HuH-7 (cell line): ENCODE measurements at regions not wholly inside any gene's neighbourhood (a gene's known extent, or its start where the extent isn't known, plus 50 kb on each side); places are given as distances from the start of the nearest gene placed in this dataset.
"Not testable (repeated sequence)": the region's sequence is repeated elsewhere in the genome, so short reads cannot be mapped to it uniquely, and the experiment has no call there.

Experiments used
- DNase-seq: peaks from one replicate; pipeline ENCODE4 v3.0.0; 2011; ENCODE audit warnings: low spot score

DNA sequence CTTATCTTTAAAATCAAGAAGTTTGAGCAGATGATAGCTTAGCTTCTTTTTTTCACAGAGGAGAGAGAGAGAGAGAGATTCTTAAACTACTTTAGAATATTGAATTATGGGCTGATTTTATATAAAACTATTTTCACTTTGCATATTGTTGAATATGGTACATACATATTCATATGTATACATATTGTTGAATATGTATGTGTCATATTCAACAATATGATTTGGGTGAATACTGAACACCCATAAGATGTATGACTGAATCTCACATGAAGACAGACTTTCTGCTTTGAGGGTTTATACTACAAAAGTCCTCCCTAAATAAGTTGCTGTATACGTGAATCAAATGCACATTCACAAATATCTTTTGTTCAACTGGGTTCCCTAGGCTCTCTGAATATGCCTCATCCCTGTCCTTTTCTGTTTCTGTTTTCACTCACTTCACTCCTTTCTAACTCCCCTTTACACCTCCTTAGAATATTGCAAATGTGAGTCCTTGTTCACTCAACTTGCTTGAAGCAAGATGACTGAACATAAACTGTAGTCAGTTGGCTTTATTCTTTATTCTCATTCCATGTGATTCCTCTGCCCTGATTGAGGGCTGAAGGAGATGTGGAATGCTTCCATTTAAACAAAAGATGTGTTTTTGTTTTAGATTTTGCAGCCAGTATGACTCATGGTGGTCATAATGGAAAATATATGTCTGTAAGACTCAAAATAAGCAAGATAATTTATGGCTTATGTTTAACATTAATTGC is 225.4 kb upstream of the DAB2 start:
- DNase-seq = no peak

DNA sequence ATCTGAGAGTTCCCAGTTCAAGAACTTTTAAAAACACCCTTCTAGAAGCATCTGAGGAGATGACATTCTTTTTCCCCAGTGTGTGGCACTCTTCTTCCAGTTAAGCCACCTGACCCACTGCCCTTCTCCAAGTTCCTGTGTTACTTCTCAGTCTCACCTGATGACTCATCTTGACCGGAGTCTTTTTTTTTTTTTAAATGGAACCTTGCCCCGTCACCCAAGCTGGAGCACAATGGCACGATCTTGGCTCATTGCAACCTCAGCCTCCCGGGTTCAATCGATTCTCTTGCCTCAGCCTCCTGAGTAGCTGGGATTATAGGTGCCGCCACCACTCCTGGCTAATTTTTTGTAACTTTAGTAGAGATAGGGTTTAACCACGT is 224.1 kb upstream of the DAB2 start:
- no peak for DNase-seq

DNA sequence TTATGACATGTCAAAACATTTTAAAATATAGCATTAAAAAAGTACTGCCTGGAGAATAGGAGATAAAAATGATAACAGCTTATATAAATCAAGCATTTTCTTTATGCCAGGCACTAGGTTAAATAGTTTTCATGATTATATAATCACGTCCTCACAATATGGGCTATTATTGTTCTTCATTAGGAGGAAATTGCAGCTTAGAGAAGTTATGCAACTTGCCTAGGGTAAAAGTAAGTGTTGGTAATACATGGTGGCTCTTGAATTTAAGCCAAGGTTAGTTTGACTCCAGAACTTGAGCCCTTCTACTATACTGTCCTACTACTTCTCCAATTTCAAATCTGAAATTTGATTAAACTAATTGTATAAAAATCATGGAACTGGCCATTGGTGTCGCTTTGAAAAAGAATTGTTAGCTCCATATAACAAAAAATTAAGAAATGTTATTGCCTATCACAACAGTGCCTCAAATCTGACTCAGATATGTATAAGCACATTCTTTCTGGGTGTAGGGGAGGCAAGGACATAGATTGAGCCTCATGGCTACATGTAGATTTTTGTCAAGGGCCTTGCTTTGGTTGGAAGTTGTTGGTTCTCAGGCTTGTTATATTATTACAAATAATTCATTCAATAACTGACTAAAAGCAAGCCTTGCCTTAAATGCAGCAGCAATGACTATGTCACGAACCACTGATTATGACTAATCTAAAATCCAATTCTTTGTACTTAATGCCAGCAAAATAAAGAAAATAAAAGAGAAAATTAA is 223.5 kb upstream of the DAB2 start:
- no peak for DNase-seq

DNA sequence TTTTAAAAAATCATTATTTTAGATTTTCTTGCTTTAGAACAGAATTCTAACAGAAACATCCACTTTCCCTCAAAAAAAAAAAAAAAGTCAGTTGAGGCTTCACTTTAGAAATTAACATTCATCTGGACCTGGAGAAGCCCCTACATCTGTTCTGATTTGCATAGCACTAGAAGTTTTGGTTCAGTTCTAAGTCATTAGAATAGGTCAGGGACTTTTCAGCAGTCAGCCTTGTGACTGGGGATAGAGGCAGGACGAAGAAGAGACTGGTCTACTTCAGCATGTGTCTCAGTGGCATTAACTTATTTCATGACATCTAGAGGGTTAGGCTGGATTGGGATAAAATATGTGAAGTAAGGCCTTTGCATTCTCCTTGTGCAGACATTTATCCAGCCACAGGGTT is 215.8 kb upstream of the DAB2 start:
- no peak for DNase-seq

DNA sequence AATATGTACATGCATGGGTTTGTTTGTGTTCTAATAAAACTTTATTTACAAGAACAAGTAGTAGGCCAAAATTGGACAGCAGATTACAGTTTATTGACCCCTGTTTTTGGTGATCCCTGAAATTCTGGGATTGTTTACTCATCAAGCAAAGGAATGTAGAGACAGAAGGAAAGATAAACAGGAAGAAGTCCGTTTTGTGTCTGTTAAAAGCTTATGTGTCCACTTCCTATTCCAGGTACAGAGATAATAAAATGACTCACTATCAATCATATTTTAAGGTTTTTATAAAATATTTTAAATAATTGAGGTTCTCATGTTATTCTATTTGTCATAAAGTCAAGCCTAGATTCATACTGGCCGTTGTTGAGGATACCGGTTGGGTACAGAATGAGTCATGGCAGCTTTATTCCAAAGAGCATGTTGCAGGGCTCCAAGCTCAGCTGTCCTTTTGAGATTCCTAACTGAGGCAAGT is 214.9 kb upstream of the DAB2 start:
- no peak for DNase-seq

DNA sequence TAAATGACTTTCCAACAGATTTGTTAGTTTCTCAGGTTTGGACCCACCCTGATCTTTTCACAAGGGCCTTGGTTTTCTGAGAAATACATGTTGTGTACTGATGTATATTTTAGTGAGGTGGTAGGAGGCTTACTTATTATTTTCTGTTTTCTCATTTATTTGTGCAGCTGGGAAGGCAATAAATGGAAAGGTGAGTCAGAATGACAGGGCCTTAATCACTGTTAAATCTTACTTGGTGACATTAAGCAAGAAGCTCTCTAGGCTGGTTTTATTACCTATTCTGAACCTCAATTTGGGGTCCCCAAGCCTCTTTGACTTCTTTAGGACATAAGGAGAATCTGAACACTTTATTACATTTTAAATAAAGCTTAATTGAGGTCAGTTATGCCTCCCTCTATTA is 214.0 kb upstream of the DAB2 start:
- no peak for DNase-seq

DNA sequence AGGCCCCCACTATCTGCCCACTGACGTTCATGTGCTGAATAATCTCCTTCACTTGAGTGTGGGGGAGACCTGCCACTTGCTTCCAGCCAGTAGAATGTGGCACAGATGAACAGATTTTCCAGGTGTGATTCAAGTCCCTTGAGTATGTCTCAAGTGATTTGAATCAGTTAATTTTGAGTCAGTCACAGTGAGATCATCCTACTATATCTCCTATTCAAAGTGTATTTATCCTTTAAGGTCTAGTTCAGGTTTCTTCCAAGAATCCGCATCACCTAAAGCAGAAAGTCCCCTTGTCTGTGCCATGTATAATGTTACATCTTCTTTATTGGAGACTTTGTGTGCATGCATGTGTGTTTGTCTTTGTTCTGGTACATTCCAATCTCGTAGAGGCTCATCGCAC is 208.3 kb upstream of the DAB2 start:
- DNase-seq = no peak

DNA sequence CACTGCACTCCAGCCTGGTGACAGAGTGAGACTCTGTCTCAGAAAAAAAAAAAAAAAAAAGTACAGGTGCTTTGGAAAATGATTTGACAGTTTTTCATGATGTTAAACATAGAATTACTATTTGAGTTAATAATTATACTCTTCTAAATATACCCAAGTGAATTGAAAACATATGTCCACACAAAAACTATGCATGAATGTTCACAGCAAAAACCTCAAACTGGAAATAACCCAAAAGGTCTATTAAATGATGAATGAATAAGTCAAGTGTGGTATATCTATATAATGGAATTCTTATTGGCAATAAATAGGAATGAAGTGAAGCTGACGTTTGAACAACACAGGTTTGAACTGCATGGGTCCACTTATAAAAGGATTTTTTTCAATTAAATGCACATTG is 207.2 kb upstream of the DAB2 start:
- DNase-seq = no peak

DNA sequence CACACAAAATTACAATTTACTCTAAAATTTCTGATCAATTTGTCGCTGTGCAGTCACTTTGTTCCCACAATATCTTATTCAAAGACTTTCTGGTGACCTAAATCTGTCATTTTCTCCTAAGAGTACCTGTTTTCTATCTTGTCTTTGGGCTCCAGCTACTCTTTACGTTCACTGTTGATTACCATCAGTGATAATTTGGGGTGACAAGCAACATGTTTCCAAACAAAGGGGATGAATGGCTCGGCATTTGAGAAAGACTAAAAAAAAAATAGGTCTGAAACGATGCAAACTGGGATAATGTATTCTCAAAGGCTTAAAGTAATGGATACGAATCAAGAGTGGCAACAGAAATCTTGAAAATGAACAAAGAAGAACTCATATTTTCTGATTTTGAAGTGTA is 205.2 kb upstream of the DAB2 start:
- DNase-seq = no peak

DNA sequence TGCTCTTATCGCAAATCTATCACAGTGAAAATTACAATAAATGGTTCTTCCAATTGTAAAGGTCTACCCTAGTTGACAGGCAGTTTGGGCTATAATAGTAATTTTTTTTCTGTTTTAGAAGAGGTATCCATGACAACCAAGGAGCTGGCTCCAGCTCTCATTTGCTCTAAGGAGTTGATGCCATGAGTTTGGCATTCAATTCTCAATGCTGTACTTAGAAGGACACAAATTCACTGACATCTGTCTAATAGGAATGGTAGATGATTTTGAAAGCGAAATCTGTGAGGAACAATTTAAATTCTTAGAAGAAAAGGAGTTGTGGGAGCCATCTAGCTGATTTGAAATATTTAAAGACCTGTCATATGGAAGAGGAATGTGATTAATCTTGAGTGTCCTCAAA is 203.6 kb upstream of the DAB2 start:
- no peak for DNase-seq

DNA sequence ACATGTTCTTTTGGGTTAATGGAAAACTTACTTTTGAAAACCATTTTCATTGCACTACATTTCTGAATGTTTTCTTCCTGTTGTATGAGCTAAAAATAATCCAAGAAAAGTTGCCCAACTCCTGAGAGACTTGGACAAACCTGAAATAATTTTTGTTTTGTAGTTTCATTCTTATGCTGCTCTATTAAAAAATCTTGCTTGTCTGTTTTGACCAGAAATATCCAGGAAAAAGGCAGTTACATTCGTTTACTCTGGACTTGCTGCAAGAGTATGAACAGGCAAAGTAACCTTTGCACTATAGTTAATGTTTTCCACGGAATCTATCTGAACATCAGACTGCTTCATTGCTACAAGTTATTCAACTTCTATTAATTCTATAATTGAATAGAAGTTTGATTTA is 200.1 kb upstream of the DAB2 start:
- DNase-seq = no peak

DNA sequence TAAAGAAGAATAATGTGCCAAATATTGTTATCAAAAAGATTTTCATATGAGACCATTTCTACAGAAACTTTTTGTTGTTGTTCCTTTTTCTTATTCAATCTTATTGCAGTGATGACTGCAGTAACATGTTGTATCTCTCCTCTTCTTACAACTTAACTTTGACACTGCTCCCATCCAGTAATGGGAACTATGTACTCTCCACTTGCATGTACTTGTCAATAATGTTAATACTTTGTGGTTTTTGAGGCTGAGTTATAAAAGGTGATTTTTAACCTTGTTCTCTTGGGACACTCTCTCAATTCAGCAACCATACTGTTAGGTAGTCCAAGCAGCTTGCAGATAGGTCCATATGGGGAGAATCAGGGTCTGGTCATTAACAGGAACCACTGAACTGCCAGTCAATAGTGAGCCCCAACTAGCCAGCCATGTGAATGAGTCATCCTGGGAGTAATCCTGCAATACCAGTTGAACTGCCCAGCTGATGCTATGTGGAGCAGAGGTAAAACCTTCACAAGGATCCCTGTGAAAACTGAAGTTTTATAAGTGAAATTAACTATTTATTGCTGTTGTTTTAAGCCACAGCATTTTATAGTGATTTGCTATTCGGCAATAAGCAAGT is 199.6 kb upstream of the DAB2 start:
- DNase-seq = peak; percentile 58

DNA sequence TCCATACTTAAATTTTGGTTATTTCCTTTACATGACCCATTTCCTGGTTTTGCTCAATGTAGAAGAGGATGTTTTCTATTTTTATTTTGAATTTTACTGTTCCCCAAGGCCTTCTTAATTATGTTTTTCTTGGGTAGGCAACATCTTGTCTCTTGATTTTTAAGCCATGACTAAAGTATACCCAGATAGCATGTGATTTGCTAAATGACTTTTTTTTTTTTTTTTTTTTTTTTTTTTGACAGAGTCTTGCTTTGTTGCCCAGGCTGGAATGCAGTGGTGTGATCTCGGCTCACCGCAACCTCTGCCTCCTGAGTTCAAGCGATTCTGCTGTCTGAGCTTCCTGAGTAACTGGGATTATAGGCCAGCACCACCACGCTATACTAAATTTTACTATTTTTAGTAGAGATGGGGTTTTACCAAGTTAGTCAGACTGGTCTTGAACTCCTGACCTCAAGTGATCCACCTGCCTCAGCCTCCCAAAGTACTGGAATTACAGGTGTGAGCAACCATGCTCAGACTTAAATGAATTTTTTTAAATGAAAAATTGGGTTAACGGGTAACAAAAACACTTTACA is 198.6 kb upstream of the DAB2 start:
- no peak for DNase-seq

DNA sequence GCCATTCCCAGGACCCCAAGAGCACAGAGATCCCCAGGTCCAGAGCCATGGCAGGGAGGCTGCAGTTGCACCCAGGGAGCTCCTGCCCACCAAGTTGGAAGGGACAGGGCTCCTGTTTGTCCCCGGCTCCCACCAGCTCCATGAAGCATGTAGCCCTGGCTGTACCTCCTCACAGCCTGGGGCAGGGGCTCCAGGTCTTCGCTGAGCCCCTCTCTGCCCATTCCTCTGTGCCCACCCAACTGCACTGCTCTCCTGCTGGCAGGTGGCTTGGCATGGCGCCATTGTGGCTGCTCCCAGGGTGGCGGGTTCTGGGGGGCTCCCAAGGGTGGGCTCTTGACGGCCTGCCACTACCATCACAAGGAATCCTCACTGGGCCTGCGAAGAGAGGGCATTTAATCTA is 197.5 kb upstream of the DAB2 start:
- DNase-seq = no peak

DNA sequence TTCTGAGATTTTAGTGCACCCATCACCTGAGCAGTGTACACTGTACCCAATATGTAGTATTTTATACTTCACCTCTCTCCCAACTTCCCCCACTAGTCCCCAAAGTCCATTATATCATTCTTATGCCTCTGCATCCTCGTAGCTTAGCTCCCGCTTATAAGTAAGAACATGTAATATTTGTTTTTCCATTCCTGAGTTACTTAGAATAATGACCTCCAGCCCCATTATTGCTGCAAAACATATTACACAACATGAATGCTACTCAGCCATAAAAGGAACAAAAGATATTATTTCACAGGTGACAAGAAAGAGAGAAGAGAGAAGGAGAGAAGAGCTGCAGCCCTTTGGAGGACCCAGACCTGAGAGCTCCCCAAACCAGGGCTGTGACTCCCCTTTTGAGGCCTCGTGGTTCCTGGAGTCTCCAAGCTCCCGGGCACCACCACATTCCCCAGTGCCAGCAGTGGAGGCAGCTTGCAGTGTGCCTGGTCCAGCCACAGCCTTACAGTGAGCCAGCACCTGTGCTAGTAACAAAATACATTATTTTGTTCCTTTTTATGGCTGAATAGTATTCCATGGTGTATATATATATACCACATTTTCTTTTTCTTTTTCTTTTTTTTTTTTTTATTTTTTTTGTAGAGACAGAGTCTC is 194.5 kb upstream of the DAB2 start:
- DNase-seq = no peak

DNA sequence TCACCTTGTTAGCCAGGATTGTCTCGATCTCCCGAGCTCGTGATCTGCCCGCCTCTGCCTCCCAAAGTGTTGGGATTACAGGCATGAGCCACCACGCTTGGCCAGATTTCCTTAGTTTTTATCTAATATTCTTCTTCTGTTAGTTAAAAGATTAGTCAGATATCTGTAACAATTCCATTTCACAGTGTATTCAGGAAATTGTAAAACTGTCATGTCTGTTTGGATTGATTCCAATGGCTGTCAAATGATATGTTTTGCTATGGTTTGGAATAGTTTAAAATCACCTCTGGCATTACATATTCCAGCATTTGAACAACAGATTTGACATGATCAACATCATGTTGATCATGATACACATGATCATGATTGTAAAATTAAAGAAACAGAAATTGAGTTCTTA is 193.6 kb upstream of the DAB2 start:
- no peak for DNase-seq

DNA sequence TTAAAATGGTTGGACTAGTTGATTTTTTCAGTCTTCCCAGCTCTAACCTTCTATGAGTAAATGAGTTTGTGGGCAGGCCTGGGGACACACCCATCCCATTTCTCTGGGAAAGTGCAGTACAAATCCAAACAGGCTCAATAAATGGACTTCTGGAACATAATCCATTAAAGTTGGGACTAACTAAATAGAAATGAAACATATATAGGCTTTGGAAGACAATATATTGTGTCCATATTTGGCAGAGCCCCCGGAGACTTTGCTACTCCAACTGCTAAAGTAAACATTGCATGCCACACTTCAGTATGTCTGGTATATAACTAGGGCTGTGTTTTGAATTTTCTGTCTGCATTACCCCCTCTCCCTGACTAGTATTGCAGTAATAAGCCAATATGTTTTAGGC is 191.4 kb upstream of the DAB2 start:
- DNase-seq = no peak

DNA sequence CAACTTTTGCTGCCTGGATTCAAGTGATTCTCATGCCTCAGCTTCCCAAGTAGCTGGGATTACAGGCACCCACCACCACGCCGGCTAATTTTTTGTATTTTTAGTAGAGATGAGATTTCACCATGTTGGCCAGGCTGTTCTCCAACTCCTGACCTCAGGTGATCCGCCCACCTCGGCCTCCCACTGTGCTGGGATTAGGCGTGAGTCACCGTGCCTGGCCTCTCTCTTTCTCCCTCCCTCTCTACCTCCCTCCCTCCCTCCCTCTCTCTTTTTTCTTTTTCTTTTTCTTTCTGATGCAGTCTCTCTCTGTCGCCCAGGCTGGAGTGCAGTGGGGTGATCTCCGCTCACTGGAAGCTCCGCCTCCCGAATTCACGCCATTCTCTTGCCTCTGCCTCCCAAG is 186.3 kb upstream of the DAB2 start:
- not testable (repeated sequence) for DNase-seq

DNA sequence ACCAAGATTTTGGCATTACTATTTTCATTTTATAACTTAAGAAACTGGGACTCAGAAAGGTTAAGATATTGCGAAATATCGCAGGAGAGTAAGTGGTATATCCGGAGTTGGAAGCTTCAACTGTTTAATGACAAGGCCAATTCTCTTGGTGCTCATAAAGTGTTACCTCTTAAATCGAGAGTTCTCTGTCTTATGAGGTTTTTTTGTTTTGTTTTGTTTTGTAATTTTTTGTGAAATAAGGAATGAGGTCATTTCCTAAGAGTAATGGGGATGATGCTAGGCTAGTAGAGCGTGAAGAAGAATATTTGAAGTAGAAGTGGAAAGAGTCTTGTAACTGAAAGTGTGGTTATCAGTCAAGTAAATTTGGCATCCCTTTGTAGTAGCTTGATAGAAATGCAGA is 183.2 kb upstream of the DAB2 start:
- no peak for DNase-seq

DNA sequence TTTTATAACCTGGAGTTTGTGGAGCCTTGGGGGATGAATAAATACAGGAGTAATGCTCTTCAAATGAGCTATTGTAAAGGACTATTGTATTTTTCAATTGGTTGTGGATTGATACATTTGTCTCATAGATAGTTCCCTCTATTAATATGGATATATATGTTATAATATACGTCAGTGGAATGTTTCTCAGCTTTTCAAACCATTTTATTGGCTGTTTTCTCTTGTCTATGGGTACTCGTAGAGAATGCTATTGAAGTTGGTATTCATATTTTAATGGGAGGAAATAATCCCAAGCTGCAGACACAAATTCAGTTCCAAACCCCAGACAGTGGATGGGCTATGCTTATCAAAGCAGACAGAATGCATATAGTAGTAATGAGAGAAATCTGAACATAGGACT is 181.8 kb upstream of the DAB2 start:
- no peak for DNase-seq

DNA sequence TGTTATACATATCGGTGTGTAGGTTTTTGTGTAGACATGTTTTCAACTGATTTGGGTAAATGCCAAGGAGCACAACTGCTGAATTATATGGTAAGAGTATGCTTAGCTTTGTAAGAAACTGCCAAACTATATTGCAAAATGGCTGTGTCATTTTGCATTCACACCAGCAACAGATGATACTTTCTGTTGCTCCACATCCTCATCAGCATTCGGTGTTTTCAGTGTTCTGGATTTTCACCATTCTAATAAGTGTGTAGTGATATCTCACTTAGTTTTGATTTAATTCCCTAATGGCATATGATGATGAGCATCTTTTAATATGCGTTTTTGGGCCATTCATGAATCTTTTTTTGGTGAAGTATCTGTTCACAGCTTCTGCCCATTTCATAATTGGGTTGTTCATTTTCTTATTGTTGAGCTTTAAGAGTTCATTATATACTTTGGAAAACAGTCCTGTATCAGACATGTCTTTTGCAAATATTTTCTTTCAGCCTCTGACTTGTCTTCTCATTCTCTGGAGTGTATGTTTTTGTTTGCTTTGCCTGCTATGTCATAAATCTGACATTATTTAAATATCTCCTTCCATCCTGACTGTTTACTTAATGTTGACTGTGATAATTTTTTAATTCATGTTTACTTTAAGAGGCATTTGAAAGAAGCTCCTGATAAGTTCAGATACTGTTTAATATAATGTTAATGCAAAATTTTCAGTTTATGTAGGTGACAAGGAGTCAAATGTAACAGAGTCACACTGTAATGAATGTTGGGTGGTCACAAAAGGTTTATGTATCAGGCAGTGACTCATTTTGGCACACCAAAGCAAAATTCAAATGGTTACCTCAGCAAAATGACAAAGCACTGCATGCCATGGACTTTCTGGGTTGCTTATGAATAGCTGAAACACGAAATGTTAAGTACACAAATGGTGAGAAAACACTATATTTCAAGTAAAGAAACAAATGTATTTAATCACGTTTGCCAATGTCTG is 181.1 kb upstream of the DAB2 start:
- DNase-seq = no peak
